HuH-7 (cell line): ENCODE measurements at regions not wholly inside any gene's neighbourhood (a gene's known extent, or its start where the extent isn't known, plus 50 kb on each side); places are given as distances from the start of the nearest gene placed in this dataset.

Experiments
- DNase-seq: peaks from one replicate; pipeline ENCODE4 v3.0.0; 2011; ENCODE audit warnings: low spot score

DNA sequence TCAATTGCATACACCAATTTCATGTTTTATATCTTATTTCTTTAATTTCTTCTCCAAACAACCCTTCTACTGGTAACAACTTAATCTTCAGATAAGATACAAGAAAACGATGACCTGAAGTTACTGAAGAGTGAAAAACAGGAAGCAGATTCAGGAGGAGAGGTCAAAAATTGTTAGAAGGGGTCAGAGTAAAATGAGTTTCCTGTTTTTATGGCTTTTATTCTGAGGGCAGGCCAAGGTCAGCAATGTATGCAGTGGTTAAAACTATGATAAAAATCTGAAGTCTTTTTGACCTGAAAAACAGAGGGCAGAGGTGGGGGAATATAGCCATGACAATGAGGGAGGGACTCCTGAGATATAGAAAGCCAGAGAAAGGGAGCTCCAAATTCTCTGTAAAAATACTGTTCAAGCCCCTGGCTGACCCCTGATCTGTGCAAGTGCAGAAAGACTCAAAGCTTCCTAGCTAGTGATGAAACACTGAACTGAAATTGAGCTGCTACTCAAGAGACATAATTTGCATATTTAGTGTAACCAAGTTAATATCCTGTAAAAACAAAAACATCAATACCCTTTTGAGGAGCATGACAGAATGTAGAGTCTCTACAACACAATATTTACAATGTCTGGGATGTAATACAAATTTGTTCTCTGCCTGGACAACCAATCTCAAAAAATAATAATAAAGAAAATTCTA is 514.3 kb upstream of the SEL1L start:
- no peak for DNase-seq

DNA sequence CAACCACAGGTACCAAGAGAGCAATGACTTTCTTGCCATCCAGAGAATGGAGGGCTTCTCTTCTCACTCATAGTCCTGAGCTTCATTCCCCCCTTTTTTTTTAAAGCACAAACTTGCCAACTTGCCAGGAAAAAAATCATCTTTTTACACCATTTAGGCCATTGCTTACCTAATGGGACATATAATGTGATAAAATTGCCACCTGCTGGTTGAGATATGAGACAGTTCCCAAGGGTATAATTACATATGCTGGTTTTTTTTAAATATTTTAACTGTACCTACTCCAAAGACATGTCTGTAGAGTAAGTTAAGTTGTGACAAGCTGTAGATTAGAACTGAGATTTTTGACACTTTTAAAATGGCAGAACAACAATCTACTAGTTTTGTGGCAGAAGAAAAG is 519.1 kb upstream of the SEL1L start:
- DNase-seq = no peak

DNA sequence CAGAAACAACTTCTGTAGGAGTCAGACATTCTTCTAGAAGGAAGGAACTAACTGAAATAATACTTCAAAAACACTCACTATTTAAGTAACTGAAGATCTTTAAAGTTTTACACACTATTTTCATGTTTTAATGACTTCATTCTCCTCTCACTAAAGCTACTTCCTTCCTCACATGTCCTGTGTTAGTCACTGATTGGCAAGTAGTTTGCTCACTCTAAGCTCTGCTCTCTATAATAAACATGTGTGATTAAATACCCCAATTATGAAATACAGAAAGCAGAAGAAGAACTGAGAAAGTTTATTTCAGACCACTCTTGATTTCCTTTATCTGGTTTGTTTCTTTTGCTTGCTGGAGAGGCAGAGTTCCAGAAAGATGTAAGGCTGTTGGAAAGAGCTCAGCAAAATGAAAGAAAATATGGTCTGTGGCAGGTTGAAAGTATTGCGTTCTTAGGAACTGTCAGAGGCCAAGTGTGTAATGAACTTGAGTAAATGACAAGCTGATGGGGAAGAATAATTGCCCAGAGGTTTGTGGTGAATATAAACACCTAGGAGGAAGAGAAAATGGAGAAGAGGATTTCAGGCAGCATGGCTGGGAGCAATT is 522.0 kb upstream of the SEL1L start:
- DNase-seq = no peak

DNA sequence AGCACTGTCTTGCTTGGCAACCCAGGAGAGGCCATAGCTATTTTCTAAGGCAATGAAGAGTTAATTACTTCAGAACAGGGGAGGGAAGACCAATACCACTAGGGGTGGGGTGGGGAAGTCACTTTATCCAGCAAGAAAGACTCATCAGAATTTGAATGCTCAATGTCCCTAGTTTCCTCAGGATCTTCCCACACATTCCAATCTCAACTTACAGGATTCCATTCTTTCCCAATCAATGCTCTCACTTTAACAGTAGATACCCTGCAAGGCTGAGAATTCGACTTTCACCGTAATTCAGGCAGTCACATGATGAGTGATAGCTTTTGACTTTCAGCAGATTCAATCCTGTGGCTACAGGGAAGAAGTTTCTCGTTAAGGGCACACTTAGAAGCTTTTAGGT is 526.6 kb upstream of the SEL1L start:
- no peak for DNase-seq

DNA sequence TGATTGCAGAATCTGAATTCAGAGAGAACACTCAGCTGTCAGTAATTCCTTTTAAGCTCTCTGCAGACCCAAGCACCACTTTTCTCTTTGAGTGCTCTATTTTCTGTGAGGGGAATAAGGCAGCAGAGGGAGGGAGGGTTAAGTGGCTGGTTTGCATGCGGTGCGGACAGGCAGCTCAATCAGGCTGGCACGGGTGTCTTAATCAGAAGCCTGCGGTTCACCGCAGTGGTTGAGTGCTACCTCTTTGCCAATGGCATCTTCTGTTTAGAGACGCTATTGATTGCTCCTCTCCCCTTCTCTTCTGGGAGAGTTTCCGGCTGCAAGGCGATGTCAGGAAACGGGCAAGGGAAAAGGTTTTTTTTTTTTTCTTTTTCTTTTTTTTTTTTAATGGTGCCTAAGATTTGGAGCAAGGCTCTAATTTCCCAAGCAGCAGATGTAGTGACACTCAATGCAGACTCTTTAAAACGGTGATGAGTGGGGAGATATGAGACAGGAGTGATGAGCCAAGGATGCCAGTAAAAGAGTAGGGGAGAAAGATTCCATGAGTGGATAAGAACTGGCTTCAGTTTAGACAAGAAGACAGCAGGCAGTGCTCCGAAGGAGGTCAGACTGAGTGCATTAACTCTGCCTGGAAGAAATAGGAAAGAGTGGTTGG is 533.7 kb upstream of the SEL1L start:
- no peak for DNase-seq

DNA sequence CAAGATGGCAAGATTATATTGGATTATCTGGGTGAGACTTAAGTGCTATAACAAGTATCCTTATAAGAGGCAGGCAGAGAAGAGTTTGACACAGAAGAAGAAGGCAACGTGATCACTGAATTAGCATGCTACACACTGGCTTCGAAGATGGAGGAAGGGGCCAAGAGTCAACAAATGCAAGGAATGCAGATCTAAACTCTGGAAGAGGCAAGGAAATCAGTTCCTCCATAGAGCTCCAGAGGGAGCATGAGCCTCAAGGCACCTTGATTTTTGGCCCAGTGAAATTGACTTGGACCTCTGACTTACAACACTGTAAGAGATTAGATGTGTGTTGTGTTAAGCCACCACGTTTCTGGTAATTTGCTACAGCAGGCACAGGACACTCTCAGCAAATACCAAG is 536.4 kb upstream of the SEL1L start:
- DNase-seq = no peak

DNA sequence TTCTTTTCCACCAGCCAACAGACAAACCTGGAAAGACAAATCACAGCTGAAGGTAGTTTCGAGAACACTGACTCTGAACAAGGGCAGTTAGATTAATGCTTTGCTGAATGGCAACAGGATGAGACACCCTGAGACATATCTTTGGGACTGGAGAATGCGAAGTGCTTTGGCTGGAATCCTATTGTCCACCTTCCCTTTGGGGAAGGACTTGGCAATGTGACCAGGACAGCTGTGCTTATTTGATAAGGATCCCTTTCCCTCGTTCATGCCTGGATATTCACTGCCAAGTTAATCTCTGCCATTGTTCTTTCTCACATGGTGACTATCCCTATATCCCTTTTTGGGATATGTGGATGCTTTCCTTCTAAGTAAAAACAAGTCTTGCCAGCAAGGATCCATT is 537.1 kb upstream of the SEL1L start:
- DNase-seq = no peak

DNA sequence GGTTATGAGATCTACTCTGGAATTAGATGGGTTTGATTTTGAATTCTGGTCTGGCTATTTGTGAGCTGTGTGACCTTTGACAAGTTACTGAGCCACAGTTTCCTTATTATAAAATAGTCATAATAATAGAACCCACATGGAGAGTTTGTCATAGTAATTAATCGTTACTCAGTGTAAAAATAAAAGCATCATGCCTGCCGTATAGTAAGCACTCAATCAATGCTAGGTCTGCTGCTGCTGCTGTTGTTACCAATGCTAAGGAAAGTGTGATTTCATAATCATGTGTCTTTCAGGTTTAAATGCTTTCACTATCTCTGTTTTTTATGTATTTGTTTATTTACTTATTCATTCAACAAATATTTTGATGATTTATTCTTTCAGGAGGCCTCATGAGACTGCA is 539.9 kb upstream of the SEL1L start:
- DNase-seq = no peak

DNA sequence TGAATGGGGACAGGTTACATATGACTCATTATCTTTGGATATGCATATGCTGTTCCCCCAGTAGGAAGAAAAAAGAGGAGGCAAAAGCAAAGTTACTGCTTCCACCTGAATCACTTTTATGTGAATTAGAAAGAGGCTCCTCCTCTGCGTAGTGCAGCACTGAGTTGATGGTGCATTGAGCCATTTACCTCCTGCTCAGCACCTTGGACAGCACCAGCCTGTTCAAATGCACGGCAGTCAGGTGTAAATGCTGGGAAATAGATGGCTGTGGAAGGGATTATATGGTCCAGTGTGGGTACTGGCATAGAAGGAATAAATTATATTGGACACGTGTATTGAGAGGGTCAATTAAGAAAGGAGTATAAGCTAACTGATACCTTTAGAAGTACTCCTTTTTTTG is 541.9 kb upstream of the SEL1L start:
- peak; percentile 8 for DNase-seq

DNA sequence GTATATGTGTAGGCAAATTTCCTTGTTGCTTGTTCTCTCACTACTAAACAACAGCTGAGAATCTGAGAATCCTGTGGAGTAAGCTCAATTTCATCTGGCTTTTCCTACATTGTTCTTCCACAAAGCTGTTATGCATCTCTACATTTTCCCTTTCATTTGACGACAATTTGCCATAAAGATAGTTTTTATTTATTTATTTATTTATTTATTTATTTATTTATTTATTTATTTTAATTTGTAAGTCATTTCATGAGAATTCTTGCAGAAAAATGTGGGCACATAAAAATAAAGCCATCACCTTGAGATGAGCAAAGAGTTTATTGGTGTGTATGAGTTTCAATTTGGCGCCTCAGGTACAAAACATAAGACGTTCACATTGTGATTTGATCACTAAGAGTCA is 545.9 kb upstream of the SEL1L start:
- DNase-seq = no peak

DNA sequence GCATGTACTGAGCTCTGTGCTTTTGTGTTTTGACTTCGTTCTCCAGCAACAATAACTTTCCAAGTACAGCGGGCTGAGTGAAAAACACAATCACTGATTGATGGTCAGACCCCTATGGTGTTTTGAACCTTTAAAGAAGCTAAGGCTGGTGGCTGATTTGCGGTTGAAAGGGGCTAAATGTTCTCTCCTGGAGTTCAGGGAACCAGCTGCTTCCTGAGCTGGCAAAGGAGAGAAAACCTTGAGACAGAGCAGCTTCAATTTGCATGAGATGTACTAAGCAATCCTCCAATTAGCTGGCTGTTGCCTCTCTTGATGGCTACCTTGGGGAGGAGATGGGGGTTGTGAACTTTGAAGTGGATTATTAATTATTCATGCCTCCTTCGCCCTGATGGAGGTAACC is 546.7 kb upstream of the SEL1L start:
- no peak for DNase-seq

DNA sequence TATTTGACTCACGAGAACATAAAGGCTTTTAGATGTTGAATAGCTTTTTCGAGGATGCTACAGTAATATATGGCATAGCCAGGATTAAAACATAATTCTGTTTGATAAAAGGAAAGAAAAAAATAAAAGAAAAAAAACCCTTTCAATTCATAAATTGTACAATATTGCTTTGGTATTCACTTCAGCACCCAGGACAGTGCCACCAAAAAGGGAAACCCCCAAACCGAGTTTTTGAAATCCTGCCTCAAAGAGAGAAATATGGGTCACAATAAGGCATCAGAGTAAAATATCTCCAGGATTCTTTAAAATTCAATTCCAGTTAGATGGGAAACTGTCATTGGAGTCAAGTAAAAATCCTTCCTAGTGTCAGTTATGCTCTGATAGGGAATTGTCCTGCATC is 551.2 kb upstream of the SEL1L start:
- no peak for DNase-seq

DNA sequence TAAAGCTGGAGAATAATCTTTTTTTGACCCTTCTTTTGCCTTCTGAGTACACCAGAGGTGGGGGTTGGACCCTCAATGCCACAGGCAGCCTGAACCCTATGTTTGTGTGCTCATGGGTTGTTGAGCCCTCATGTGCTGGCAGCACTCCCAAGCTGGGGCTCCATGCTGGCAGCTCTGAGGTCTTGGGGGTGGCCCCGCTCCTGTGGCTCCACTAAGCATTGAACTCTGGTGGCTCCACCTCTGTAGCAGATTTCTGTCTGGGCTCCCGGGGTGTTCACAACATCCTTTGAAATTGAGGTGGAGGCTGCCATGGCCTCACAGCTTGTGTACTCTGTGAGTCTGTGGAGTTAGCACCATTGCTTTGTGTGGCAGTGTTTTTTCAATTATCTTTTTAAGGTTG is 557.4 kb upstream of the SEL1L start:
- DNase-seq = no peak

DNA sequence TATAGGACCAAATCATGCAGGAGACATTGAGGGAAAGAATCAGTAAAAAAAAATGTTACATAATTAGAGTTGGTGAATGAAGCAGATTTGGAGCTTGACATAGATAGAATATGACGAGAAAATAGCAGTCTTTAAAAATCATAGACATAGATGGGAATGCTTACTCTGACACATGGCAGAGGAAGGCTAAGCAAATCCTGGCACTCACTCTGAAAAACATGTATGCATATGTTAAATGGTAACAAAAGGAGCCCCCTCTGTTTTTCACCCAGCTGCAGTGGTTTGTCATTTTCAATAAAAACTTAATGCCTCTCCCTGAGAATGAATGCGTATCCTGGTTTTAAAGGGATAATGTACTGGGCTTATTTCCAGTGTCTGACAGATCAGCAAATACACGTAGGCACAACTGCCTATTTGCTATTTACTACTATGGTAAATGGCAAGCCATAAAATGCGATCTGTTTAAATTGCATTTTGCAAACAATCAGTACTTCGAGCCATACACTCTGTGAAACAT is 561.2 kb upstream of the SEL1L start:
- DNase-seq = no peak

DNA sequence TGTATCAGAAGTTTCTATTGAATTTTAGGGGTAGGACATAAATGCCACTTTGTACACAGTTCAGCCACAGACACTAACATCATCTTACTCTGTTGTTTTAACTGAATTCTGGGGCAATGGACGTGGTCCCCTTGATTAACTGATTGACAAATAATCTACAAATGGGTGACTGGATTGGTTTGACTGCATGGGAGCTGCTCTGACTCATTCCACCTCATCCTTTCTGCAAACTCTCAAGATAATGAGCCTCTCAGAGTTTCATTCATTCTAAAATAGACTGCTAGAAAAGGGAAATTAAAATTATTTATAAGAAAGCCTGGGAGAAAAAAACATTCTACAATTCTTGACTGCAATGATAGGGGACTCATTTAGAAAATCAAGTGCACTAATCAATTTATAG is 570.4 kb upstream of the SEL1L start:
- DNase-seq = no peak

DNA sequence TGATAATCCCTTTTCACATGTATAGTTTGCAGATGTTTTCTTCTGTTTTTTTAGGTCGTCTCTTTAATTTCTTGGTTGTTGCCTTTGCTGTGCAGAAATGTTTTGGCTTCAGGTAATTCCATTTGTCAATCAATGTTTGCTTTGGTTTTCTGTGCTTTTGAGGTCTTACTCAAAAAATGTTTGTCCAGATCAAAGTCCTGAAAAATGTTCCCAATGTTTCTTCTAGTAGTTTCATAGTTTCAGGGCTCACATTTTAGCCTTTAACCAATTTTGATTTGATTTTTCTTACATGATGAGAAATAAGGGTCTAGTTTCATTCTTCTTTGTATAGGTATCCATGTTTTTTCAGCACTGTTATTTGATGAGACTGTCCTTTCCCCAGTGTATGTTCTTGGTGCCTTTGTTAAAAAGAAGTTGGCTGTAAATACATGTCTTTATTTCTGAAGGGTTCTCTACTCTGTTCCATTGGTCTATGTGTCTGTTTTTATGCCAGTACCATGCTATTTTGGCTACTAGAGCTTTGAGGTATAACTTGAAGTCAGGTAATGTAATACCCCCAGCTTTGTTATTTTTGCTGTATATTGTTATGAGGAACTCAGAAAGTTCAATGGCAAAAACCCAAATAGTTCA is 578.7 kb upstream of the SEL1L start:
- DNase-seq = no peak

DNA sequence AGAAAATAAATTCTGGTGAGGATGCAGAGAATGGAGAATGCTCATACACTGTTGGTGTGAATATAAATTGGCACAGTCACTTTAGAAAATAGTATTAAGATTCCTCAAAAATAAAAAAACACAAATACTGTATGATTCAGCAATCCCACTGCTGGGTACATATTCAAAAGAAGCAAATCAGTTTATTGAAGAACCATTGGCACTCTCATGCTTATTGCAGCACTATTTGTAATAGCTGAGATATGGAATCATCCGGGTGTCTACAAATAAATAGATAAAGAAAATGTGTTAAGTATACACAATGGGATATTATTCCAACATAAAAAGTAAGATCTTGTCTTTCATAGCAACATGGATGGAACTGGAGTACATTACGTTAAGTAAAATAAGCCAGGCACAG is 579.4 kb upstream of the SEL1L start:
- DNase-seq = no peak

DNA sequence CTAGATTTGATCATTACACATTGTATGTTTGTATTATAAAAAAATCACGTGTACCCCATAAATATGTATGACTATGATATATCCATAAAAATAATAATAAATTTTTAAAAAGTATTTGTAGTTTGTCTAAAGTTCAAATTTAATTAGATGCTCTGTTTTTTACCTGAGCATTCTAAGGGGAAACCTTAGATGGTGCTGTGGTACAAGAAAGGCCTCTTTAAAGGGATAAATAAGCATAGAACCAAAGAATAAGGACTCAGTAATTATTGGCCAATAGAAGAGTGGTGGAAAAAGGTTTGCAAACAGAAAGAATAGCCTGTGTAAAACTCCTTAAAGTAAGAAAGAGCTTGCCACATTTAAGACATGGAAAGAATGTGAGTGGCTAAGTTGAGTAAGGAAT is 580.1 kb upstream of the SEL1L start:
- no peak for DNase-seq

DNA sequence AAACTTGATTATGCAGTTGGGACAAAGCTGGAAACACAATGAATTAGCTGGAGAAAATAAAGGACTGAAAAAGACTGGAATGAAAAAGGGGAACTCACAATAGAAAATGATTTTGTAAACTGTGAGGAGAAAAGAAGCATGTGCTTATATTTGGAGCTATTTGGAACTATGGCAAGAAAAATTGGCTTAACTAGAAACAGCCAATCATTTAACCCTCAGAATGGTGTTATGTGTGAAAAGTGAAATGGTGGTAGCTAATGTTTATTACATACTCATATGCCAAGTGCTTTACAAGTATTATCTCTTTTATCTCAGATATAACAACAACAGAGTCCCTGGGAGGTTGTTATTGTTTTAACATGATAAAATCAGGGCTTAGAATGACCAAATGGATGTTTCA is 583.1 kb upstream of the SEL1L start:
- no peak for DNase-seq

DNA sequence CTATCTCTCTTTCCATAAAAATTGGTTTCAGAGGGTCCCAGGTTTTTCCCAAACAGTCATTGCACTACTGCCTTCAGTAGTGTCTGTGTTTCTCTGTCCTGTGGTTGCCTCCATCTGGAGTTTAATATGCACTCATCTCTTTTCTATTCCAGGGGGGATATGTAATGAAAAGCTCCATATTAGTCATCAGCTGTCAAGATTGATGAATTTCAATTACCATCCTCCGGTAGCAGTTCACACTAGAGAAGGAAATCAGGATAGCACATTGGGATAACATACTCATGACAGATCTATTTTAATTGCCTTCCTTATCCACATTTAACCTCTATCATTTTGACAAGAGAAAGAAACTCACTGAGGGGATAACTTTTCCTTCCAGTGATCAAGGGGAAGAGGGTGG is 589.0 kb upstream of the SEL1L start:
- no peak for DNase-seq

DNA sequence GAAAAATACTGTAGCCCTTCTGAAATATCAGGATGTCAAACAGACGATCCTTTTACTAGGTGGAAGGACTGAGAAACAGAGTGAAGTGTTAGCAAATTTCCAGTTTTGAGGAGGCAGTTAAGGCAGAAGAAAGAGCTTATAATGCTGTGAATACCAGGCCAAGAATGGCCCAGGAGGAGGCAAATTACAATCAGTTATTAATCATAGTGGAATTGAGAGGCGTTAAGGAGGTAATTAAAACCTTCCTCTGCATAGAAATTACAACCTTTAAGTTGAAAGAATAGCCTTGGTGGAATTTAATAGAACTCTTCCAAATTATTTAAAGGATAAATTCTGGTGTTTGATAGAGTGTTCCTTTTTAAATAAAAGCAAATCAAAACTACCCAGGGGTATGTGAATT is 590.9 kb upstream of the SEL1L start:
- DNase-seq = no peak

DNA sequence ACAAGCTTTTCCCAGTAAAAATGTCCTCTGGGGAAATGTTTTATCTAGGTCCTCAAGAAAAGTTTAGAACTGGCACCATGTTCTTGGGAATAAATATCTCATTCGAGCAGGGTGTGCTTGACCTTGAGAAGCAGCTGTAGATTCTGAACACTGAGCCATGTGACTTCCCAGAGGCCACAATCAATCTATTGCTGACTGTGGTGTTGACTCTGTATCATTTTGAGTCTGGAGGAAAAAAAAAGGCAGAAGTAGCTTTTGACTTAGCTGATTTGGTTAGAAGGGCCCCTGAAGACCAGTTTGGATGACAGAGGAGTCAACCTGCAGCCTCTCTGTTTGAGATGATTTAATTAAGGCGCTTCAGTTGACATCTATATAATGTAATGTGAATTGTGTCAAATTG is 592.4 kb upstream of the SEL1L start:
- DNase-seq = no peak

DNA sequence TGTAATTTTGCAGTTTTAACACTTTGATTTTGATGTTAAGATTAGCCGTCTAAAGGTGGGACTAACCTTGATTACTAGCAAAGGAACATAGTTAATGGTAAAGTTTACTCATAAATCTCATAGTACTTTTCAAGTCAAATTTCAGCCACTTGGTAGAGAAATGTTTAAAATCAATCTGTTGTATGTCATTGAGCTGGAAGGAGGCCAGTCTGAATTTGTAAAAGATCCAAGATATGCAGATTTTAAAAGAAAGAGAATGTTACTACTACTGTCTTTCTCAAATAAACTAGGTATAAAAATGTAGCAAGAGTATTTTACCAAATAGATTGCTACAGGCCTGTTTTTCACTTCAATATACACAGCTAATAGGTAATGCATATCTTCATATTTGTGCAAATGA is 600.8 kb upstream of the SEL1L start:
- DNase-seq = no peak
